Hepatocyte (in vitro differentiated cells): ENCODE measurements at regions not wholly inside any gene's neighbourhood (a gene's known extent, or its start where the extent isn't known, plus 50 kb on each side); places are given as distances from the start of the nearest gene placed in this dataset.

Source experiments
- CTCF ChIP-seq: fragments of 200-600 bp; sonication (generic); IDR thresholded peaks from 2 replicates; pipeline ENCODE4 v1.5.1; 2016; ENCODE audit warnings: antibody characterized with exemption, mild to moderate bottlenecking; ENCODE audit not compliant: poor library complexity
- EZH2 ChIP-seq: fragments of 200-600 bp; sonication (generic); IDR thresholded peaks from 2 replicates; pipeline ENCODE4 v1.6.1; 2016; ENCODE audit warnings: antibody characterized with exemption, mild to moderate bottlenecking, borderline replicate concordance
- EZH2phosphoT487 ChIP-seq: fragments of 200-600 bp; sonication (generic); IDR thresholded peaks from one replicate; pipeline ENCODE4 v1.6.1; 2018; ENCODE audit warnings: antibody characterized with exemption, mild to moderate bottlenecking, low read depth, moderate library complexity; ENCODE audit not compliant: unreplicated experiment, severe bottlenecking

- no peak for TF ChIP-seq CTCF
- no peak for TF ChIP-seq EZH2
- no peak for TF ChIP-seq EZH2phosphoT487
Measured at GRCh38 chr5:72749362-72749997, 67.0 kb upstream of the TNPO1 start.
